ENCODE measurements at regions not wholly inside any gene's neighbourhood (a gene's known extent, or its start where the extent isn't known, plus 50 kb on each side); places are given as distances from the start of the nearest gene placed in this dataset.

- no peak for DNase-seq
Measured at GRCh38 chr14:22088614-22089342, 415.2 kb upstream of the OR4E1 start.

- no peak for DNase-seq
Measured at GRCh38 chr14:22086131-22086530, 412.5 kb upstream of the OR4E1 start.

GRCh38 chr14:22084393-22085281 lies 411.0 kb upstream of the OR4E1 start:
- DNase-seq, result no peak

GRCh38 chr14:22081337-22081736 lies 407.7 kb upstream of the OR4E1 start:
- no peak for DNase-seq

GRCh38 chr14:22079766-22080165 lies 406.1 kb upstream of the OR4E1 start:
- no peak for DNase-seq

- no peak for DNase-seq
Measured at GRCh38 chr14:22073801-22074200, 400.2 kb upstream of the OR4E1 start.

GRCh38 chr14:22071006-22071405 lies 397.4 kb upstream of the OR4E1 start:
- DNase-seq, result peak; percentile 17

- no peak for DNase-seq
Measured at GRCh38 chr14:22070119-22070982, 396.7 kb upstream of the OR4E1 start.

GRCh38 chr14:22065347-22065746 lies 391.7 kb upstream of the OR4E1 start:
- no peak for DNase-seq

- no peak for DNase-seq
Measured at GRCh38 chr14:22059201-22059600, 385.6 kb upstream of the OR4E1 start.

- no peak for DNase-seq
Measured at GRCh38 chr14:22052795-22053194, 379.2 kb upstream of the OR4E1 start.

GRCh38 chr14:22047115-22047514 lies 373.5 kb upstream of the OR4E1 start:
- DNase-seq, result no peak

GRCh38 chr14:22046063-22046462 lies 372.4 kb upstream of the OR4E1 start:
- DNase-seq, result no peak

GRCh38 chr14:22044193-22044592 lies 370.6 kb upstream of the OR4E1 start:
- DNase-seq, result no peak

GRCh38 chr14:22040781-22041125 lies 367.1 kb upstream of the OR4E1 start:
- DNase-seq, result no peak

- no peak for DNase-seq
Measured at GRCh38 chr14:22039938-22040780, 366.5 kb upstream of the OR4E1 start.

- no peak for DNase-seq
Measured at GRCh38 chr14:22036541-22037239, 363.1 kb upstream of the OR4E1 start.

- DNase-seq, result no peak
Measured at GRCh38 chr14:22026527-22026926, 352.9 kb upstream of the OR4E1 start.

- DNase-seq, result no peak
Measured at GRCh38 chr14:22025879-22026278, 352.3 kb upstream of the OR4E1 start.

GRCh38 chr14:22024137-22024536 lies 350.5 kb upstream of the OR4E1 start:
- DNase-seq, result no peak

- no peak for DNase-seq
Measured at GRCh38 chr14:22018890-22019289, 345.3 kb upstream of the OR4E1 start.

- no peak for DNase-seq
Measured at GRCh38 chr14:22012452-22012851, 338.8 kb upstream of the OR4E1 start.

Measured in activated gamma-delta T cell (primary cell).